ENCODE measurements at regions not wholly inside any gene's neighbourhood (a gene's known extent, or its start where the extent isn't known, plus 50 kb on each side); places are given as distances from the start of the nearest gene placed in this dataset.
A peak's percentile ranks its signal among the peaks of the same experiment; 100 is the strongest.

DNA sequence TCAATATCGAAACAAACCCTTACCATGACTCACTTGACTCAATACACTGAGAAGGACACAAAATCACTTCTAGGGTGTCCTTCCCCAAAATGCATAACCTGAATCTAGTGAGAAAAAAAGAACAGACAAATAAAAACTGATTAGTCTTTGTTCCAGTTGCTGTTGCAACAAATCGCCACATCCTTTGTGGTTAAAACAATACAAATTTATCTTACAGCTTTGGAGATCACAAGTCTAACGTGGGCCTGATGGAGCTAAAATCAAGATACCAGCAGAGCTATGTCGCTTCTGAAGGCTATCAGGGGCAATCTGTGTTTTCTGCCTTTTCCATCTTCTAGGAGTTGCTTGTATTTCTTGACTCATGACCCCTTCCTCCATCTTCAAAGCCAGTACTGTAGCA, 541.7 kb downstream of the KCNJ3 start:
- no peak for DNase-seq

DNA sequence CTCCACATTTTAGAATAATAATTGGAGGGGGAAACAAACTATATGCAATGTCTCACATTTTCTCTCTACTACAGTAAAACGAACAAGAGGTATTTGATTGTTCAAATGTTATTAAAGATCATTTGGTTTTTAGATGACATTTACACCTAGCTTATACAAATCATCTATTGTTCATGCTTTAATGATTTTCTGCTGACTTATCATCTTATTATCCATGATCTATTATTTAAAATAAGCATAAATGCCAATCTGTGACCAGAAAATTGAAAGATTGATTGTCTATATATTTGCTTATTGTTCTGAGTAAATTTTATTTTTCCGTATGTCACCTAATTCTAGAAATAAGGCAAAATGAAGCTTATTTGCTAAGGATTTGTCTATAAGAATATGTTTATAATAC, 537.2 kb downstream of the KCNJ3 start:
- no peak for DNase-seq

DNA sequence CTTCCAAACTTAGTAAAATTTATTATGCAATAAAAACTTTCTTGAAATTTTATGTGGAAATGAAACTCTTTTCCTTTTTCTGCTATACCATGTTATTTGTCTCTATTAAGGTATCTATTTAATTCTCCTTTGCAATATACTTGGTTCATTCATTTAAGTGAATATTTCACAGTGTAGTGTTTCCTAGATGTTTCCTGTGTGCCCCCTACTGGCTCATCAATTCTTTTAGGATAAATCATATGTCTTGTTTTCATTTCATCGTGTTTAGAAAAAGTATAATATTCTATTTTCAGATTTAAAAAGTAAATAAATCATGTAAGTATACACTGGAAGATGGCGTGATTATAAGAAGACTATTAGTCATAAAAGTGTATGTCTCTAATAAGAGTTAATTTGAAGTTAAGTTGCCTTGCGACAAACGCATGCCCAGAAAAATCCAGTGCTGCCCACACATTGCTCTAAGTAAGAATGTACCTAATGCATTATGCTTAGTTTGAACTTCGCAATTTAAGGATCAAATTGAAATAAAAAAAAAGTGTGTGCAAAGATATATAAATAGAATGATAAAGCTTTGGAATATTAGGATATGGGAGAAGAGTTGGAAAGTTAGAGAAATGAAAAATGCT, 525.4 kb downstream of the KCNJ3 start:
- DNase-seq = peak; percentile 56 to 70

DNA sequence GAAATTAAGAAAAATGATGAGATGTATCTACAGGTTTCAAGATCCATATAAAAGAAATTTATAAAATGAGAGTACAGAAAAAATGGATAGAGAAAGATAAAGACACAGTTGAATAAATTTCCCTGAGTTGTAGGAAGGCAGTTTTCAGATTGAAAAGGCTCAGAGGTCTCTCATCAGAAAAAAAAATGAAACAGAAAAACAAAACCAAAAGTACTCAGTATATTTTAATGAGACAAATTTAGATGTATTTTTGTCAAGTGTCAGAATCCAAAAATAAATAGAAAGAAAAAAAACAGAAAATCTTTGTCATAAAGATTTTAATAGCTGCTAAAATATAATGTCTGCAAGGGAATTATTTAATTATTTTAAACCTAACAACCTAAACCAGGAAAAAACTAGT, 520.5 kb downstream of the KCNJ3 start:
- DNase-seq = no peak

DNA sequence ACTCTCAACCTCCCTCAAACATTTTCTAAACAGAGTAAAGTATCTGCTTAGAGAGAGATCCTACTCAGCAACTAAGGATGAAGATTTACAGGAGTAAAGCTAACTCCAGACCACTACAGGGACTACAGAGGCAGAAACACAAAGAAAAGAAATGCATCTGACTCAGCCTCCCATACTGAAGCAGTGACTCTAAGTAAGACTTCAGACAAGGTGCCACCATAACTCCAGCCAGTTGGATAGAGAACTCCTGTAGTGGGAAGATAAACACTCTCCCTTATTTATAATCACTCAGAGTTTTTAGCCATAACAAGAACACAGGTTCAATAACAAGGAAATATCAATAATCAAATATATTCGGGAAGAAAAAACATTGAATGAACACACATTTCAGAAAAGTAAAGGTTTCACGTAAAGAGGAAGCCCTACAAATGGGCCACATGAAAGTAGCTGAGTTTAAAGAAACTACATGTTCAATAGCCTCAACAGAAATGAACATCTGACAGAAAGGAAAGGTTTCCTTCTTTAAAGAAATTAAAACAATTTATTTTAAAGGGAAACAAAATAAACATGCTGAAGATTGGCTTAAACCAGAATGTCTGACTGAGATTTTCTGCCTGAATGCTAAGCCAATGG, 519.9 kb downstream of the KCNJ3 start:
- DNase-seq = no peak

DNA sequence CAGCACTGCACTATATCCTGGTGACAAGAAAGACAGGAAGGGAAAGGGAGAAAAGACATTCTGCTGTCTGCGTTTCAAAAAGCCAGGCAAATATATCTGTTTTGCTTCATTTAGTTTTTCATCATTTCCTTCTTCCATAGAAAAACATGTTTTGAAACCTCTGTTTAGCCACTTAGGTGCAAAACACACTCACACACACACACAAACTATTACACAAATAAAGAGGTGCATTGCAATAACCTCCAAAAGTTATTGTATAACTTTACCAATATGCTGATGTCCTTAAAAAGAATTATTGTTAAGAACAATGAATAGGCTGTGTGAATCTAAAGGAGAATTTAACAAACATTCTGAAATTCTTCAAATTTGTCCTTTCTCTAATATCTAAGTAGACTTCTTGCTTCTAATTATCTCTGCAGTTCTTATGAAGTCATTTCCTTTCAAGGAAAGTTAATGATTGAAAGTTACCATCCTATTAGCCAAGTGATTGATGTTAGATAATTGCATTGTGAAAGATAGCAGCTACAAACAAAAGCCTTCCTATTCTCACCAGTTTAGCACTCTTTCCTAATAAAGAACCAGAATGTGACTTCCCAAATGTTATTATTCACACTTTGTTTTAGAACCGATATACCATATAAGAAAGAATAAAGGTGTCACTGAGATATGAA, 516.7 kb downstream of the KCNJ3 start:
- DNase-seq = no peak

DNA sequence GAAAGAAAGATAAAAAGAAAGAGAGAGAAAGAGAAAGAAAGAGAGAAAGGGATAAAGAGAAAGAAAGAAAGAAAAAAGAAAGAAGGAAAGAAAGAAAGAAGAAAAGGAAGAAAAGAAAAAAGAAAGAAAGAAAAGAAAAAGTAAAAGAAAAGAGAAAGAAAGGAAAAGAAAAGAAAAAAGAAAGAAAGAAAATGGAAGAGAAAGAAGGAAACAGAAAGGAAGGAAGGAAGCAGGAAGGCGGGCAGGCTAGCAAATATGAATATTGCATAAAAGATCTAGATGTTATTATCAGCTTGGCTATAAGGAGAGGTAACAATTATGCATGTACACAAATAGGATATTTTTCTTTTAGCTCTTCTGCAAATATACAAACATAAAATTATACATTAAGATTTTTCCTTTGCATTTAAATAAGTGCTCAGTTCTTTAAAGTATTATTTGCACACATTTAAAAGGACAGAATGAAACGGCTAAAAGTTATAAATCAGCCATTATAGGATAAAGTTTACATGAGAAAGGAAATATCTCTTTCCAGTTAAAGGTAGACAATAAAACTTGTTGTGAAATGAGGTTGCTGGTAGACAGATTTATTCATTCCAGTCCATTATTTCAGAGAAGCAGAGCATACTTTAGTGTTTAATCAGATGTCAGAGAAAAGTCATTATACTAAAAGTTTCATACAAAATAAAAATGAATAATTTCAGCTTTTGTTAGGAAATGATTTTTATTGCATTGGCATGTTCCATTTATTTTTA, 511.4 kb downstream of the KCNJ3 start:
- no peak for DNase-seq

DNA sequence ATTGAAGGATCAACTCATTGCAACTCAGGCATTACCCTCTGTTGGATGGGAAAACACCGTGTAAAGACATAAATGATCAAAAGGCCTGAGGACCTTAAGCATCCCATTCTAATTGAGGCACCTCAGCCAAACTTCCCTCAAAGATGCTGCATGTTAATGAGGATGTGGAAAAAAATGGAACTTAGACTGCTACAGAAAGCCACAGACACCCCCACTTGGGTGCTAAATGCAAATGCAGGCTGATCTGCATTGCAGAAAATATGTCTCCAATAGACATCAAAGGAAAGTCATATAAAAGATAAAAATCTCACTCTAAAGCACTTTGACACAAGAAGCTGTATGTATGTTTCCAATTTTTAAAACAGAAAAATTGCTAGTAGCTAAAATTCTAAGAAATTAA, 504.7 kb downstream of the KCNJ3 start:
- DNase-seq = peak; percentile 26 to 40

DNA sequence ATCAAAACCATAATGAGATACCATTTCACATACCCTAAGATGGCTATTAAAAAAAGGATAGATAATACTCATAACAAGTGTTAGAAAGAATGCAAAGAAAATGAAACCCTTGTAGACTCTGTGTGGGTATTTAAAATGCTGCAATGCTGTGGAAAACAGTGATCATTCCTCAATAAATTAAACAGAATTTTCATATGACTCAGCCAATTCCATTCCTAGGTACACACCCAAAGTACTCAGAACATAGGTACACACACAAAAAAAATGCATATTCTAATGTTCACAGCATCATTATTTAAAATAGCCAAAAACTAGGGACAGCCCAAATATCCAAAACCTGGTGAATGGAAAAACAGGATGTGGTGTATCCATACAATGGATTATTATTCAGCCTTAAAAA, 502.3 kb downstream of the KCNJ3 start:
- DNase-seq = no peak

DNA sequence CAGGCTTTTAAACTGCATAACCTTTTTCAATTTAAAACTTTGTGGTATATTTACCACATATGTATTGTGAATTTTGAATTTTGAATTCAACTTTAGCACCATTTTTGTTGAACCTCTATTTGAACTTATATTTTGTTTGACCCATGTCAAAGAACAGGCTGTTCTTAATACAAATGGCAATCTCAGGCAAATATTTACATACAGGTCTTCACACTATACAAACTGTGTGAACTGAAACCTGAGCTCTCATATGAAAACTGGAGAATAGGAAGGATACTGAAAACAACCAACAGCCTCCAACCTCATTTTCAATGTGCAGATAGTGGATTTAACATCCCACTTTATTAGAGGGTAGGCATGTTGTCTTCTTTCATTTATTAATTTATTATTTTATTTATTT, 491.8 kb downstream of the KCNJ3 start:
- DNase-seq = no peak

DNA sequence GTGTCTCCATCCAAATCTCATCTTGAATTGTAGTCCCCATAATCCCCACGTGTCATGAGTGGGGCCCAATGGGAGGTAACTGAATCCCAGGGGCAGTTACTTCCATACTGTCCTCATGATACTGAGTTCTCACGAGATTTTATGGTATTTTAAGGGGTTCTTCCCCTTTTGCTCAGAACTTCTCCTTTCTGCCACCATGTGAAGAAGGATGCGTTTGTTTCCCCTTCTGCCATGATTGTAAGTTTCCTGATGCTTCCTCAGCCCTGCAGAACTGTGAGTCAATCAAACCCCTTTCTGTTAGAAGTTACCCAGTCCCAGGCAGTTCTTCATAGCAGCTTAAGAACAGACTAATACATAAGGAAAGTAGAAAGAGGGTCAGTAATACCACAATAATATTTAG, 480.4 kb downstream of the KCNJ3 start:
- peak; percentile 81 to 82 for DNase-seq

DNA sequence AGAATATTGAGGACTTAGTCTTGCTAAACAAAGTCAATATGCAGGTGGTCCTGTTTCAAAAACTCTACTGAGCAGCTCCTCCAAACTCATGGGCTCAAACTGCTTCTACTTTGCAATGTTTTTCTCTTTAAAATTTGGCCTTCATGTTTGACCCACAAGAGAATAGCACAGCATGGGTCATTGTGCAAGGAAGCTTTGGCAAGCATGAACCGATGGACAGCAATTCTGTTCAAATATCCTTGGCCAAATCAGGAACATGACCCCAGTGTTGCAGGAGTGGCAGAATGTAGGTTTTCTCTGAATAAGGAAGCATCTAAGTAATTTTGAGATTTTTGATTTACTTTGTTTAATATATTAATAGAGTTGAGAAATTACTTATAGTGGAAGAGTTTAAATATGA, 477.9 kb downstream of the KCNJ3 start:
- no peak for DNase-seq

DNA sequence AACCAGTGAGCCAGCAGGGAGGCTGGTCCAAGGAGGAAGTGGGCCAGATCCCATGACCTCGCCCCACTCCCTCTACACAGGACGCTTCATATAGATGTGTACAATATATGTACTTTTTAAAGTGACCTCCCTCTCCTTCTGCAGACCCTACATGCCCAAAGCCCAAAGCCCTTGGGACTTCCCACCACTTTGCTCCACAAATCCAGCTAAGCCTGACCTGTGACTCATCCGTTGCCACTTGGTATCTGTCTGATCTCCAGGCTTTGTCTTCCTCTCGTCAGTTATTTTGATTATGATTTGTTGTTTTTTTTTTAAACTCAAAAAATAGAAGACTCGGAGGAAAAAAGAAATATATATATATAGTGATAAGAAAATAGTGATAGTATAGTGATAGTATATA, 470.8 kb downstream of the KCNJ3 start:
- DNase-seq = no peak

DNA sequence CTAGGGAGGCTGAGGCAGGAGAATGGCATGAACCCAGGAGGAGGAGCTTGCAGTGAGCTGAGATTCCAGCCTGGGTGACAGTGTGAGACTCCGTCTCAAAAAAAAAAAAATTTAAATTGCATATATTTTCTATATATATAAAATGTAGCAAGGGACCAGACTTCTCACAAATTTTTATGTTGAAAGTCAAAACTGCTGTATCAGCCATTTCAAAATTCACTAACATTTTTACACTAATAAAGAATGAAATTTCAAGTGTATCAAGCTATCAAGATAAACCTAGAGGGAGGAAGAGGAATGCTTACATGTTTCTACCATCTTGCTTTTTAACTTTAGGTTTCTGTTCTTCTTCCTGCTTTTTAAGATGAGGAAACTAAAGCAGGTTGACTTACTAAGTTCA, 464.0 kb downstream of the KCNJ3 start:
- DNase-seq = no peak

DNA sequence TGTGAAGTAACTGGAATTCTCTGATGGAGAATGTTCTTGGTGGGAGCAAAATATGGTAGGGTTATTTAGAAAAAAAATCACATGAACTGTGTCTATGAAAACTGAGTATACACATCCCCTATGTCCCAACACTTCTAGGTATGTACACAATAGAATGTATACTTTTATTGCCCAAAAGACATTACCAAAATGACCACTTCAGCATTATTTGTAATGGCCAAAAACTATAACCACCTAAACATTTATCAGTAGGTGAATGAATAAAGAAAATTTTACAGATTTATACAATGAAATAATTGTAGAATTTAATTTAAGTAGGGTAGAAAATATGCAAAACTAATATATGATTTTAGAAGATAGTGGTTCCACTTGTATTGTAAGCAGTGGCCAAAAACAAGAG, 462.8 kb downstream of the KCNJ3 start:
- DNase-seq = no peak

DNA sequence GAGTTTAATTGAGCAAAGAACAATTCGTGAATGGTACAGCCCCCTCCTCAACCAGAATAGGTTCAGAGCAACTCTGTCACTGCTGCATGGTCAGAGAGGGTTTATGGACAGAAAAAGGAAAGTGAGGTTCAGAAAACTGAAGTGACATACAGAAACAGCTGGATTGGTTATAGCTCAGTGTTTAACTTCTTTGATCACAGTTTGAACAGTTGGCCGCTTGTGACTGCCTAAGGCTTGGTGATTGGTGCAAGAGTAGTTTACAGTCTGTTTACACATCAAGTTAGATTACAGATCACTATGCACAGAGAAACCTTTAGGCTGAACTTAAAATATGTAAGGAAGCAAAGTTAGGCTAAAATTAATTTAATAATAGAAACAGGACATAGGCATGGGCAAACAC, 459.2 kb downstream of the KCNJ3 start:
- no peak for DNase-seq

DNA sequence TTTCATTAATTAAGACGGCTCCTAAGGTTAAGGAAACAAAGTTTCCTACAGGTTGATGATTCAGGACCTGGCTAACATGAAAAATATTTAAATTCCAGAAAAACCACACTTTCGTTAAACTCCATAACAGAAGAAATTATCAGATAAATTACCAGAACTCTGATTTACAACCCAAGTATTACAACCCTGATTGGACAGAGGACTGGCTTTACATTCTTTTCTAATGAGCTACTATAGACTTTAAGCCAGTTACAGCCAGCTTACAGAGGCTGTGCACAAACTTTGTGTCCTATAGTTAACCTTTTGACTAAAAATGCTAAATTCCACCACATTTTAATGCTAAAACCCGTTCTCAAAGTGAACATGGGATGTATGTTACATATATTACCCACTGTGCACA, 458.6 kb downstream of the KCNJ3 start:
- DNase-seq = no peak

DNA sequence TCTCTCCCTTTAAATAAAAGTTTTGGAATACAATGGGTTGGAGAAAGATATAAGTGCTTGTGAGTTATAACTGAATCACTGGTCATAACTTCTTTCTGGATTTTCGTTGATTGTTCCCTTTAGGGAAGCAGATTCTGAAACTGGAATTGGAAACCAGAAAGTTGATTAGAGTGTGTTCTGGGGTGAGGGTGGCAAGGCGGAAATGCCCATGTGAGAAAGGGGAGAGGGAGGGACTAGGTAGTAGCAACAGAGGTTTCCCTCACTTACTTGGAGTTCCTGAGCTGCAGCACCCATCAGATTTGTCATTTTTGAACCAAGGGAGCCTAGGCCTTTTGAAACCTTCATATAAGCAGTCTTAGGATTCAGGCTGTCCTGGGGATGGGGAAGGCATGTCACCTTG, 453.4 kb downstream of the KCNJ3 start:
- no peak for DNase-seq

DNA sequence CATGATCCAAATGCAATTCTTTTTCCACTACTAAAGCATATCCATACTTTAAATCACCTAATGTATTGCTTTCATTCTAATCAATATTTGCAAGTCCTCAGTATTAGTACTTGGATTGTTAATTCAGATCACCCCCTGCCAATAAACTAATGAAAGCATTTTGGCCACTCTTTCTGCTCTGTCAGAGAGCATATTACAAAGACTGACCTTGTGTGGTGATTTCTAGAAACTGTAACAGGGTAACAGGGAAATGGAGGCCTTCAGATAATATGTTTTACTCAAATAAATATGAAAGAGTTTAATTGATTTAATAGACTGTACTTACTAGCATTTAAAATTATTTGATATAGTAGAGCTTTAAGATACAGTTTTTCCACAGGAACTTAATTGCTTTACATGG, 453.0 kb downstream of the KCNJ3 start:
- no peak for DNase-seq

DNA sequence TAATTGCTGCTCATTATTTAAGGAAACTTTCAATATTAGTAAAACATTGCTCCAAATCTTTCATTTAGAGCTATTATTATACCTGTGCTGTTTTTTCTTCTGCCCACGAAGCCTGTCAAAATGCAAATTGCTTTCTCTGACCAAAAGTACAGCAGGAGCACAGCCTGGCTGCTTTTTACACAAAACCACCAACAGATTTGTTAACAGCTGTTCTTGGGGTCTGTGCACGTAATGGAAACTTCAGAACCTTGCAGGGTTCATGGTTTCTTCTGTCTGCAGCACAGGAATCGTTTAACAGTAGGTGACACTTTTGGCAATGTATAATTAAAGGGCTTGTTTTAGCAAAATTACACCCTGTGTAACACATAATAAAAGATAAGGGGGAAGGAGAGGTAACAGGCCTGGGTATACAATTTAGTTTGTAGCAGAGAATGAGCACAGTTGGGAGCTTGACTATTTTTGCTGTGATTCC, 447.3 kb downstream of the KCNJ3 start:
- no peak for DNase-seq

DNA sequence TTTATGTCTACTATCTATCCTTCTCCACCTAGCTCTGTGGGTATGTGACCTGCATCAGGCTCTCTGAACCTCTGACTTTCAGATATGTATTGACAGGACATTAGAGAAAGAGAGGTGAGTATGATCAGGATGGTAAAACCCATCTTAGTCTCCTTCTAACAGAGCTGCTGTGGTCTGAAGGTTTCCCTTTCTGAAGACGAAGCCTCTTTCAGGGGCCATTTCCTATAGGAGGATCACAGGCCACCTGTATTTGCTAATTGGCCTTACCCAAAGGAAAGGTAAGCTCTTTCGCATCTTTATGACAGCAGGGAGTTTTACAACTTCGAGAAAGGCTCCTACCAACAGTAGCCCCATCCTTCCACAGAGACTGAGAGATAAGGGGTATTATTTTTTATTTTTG, 442.9 kb downstream of the KCNJ3 start:
- no peak for DNase-seq

DNA sequence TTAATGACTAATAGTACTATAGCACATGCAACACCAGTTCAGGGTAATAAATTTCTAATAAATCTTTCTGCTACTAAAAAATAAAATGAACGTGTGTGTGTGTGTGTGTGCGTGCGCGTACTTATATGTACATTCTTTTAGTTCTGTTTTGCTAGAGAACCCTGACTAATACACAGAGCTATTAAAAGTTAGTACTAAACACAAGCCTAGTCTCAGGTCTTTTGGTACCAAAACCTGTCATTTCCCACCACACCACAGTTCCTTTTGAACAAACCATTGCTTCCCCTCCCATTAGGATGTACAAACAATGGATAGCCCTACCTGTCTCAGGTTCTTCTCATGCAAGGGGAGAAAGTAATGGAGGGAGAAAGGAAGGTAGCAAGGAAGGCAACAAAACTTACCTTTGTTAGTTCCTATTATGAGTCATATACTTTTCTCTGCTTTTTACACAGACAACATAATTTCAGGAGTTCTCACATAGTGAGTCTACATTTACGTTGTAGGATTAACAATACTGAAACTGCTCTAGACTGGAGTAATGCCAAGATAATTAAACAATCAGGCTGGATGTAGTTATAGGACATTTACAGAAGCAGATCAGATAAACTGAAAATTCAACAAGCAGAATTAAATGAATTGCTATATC, 427.2 kb downstream of the KCNJ3 start:
- DNase-seq = no peak

DNA sequence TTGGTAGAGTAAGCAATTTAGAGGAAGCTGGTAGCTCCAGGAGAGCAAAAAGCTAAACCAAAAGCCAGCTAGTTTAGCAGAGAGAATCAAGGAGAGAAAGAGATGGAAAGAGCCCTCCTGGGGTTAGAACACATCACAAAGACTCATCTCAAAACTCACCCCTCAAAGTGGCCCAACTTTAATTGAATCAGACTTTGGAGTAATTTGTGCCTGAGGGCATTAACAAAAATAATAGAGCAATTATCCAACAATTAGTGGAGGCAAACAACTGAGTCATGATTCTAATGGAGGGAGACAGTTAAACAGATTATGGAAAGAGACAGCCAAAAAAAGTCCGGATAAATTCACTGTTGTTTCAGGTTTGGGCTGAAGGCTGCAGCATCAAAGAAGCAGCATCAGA, 417.4 kb downstream of the KCNJ3 start:
- no peak for DNase-seq
